Activated CD8-positive, alpha-beta memory T cell treated with anti-CD3 and anti-CD28 coated beads, Interleukin-2, amount 10 ng/mL, durations not matched to agents 7 days and 5 days (primary cell): ENCODE measurements at regions not wholly inside any gene's neighbourhood (a gene's known extent, or its start where the extent isn't known, plus 50 kb on each side); places are given as distances from the start of the nearest gene placed in this dataset.

Experiments used
- ATAC-seq: fragments of 150-1000 bp; cut with Tn5 transposase; one replicate; pipeline ENCODE4 v1.10.0; 2021; ENCODE audit warnings: moderate library complexity
- CTCF ChIA-PET: fragments of 350-600 bp; sonication (Branson Sonifier 250); formaldehyde crosslinking; loops from one replicate; lab custom pipeline; 2021; ENCODE audit warnings: antibody characterized with exemption; lab: Charles Lee
- DNase-seq: peaks from one replicate; pipeline ENCODE4 v3.0.0-alpha.2; 2020
- H3K27ac Mint-ChIP-seq: one replicate; pipeline ENCODE4 v1.8.0; 2021; ENCODE audit warnings: mild to moderate bottlenecking, mixed read lengths
- H3K27me3 Mint-ChIP-seq: one replicate; pipeline ENCODE4 v1.8.0; 2021; ENCODE audit warnings: mixed read lengths
- H3K36me3 Mint-ChIP-seq: one replicate; pipeline ENCODE4 v1.8.0; 2021; ENCODE audit warnings: mild to moderate bottlenecking, mixed read lengths
- H3K4me1 Mint-ChIP-seq: one replicate; pipeline ENCODE4 v1.8.0; 2021; ENCODE audit warnings: mixed read lengths
- H3K4me3 Mint-ChIP-seq: one replicate; pipeline ENCODE4 v1.8.0; 2021; ENCODE audit warnings: mild to moderate bottlenecking, moderate library complexity, mixed read lengths
- H3K9me3 Mint-ChIP-seq: one replicate; pipeline ENCODE4 v1.8.0; 2022; ENCODE audit warnings: low read depth, mixed read lengths

- Mint-ChIP-seq H3K27ac (peak overlapping the region; percentile 75), H3K36me3 (peaks cover 2% of the 10 kb centered on the region), H3K27me3 (peaks cover 17% of the 10 kb centered on the region), H3K9me3 (peaks cover 3% of the 10 kb centered on the region), H3K4me3 (peak overlapping the region; percentile 18), H3K4me1 (peaks cover 42% of the 10 kb centered on the region)
- CTCF ChIA-PET, result interaction anchor here (0.7 to 1.2 kb wide), 5 partner anchors 14 to 81 kb away, joined by 3 read pairs; partner anchors contain the start of gene C16orf95
- DNase-seq (peak; percentile 80), ATAC-seq (peak; percentile 76)
Observed at GRCh38 chr16:87235810-87236515, 81.2 kb downstream of the C16orf95 start.

- Mint-ChIP-seq H3K4me1 (peaks cover 45% of the 10 kb centered on the region), H3K9me3 (peaks cover 3% of the 10 kb centered on the region), H3K36me3 (peaks cover 2% of the 10 kb centered on the region), H3K27me3 (peaks cover 17% of the 10 kb centered on the region), H3K4me3 (peak overlapping the region; percentile 18), H3K27ac (peak overlapping the region; percentile 75)
- ATAC-seq, result peak; percentile 60
- CTCF ChIA-PET, result interaction anchor here (0.7 to 1.2 kb wide), 6 partner anchors 13 to 81 kb away, joined by 3 read pairs; partner anchors contain the start of gene C16orf95
- DNase-seq, result peak; percentile 53
Observed at GRCh38 chr16:87236516-87237115, 80.6 kb downstream of the C16orf95 start.

GRCh38 chr16:87238361-87238715 lies 78.9 kb downstream of the C16orf95 start:
- Mint-ChIP-seq H3K4me1 (peaks cover 53% of the 10 kb centered on the region), H3K9me3 (no peaks in the 10 kb centered on the region)

GRCh38 chr16:87239545-87239944 lies 77.6 kb downstream of the C16orf95 start:
- Mint-ChIP-seq H3K4me3 (no peak overlapping the region), H3K27ac (no peak overlapping the region), H3K36me3 (no peaks in the 10 kb centered on the region), H3K27me3 (peaks cover 7% of the 10 kb centered on the region), H3K4me1 (peaks cover 64% of the 10 kb centered on the region), H3K9me3 (no peaks in the 10 kb centered on the region)
- CTCF ChIA-PET, result no interaction called here
- DNase-seq (no peak), ATAC-seq (no peak)

More at GRCh38 chr16:87238361-87238715, 78.9 kb downstream of the C16orf95 start:
- no peak for DNase-seq
- CTCF ChIA-PET, result no interaction called here
- no peak overlapping the region for H3K27ac Mint-ChIP-seq
- H3K4me3 Mint-ChIP-seq, result no peak overlapping the region
- H3K36me3 Mint-ChIP-seq, result no peaks in the 10 kb centered on the region
- peaks cover 13% of the 10 kb centered on the region for H3K27me3 Mint-ChIP-seq
- no peak for ATAC-seq

- H3K27ac Mint-ChIP-seq, result no peak overlapping the region
- no peaks in the 10 kb centered on the region for H3K36me3 Mint-ChIP-seq
- H3K4me3 Mint-ChIP-seq, result no peak overlapping the region
- no peak for ATAC-seq
- no peaks in the 10 kb centered on the region for H3K9me3 Mint-ChIP-seq
- CTCF ChIA-PET, result no interaction called here
- DNase-seq, result no peak
- H3K4me1 Mint-ChIP-seq, result peaks cover 65% of the 10 kb centered on the region
- H3K27me3 Mint-ChIP-seq, result peaks cover 7% of the 10 kb centered on the region
Observed at GRCh38 chr16:87240211-87241136, 76.7 kb downstream of the C16orf95 start.

- peaks cover 58% of the 10 kb centered on the region for H3K4me1 Mint-ChIP-seq
- CTCF ChIA-PET, result interaction anchor here (1.4 kb wide), 1 partner anchor 12 kb away, joined by 3 read pairs; no protein-coding TSS in a partner anchor
Observed at GRCh38 chr16:87241137-87241771, 75.9 kb downstream of the C16orf95 start.

GRCh38 chr16:87243478-87243877 lies 73.7 kb downstream of the C16orf95 start:
- ATAC-seq, result peak; percentile 36
- CTCF ChIA-PET, result no interaction called here
- H3K27ac Mint-ChIP-seq, result peak overlapping the region; percentile 18

More at GRCh38 chr16:87241137-87241771, 75.9 kb downstream of the C16orf95 start:
- H3K9me3 Mint-ChIP-seq, result no peaks in the 10 kb centered on the region
- peaks cover 7% of the 10 kb centered on the region for H3K27me3 Mint-ChIP-seq
- ATAC-seq (no peak), DNase-seq (no peak)
- H3K27ac Mint-ChIP-seq, result no peak overlapping the region
- no peaks in the 10 kb centered on the region for H3K36me3 Mint-ChIP-seq
- H3K4me3 Mint-ChIP-seq, result no peak overlapping the region

GRCh38 chr16:87244636-87245197 lies 72.5 kb downstream of the C16orf95 start:
- Mint-ChIP-seq H3K27ac (peak overlapping the region; percentile 6), H3K9me3 (no peaks in the 10 kb centered on the region), H3K4me1 (peaks cover 49% of the 10 kb centered on the region), H3K27me3 (peaks cover 4% of the 10 kb centered on the region), H3K36me3 (no peaks in the 10 kb centered on the region), H3K4me3 (no peak overlapping the region)
- DNase-seq (no peak), ATAC-seq (no peak)
- CTCF ChIA-PET, result interaction anchor here (0.7 kb wide), 1 partner anchor 73 kb away, joined by 3 read pairs; no protein-coding TSS in a partner anchor

More at GRCh38 chr16:87243478-87243877, 73.7 kb downstream of the C16orf95 start:
- Mint-ChIP-seq H3K27me3 (peaks cover 4% of the 10 kb centered on the region), H3K9me3 (no peaks in the 10 kb centered on the region), H3K4me3 (no peak overlapping the region), H3K36me3 (no peaks in the 10 kb centered on the region), H3K4me1 (peaks cover 45% of the 10 kb centered on the region)
- no peak for DNase-seq

- Mint-ChIP-seq H3K27ac (no peak overlapping the region), H3K4me1 (peaks cover 46% of the 10 kb centered on the region), H3K4me3 (no peak overlapping the region), H3K27me3 (peaks cover 4% of the 10 kb centered on the region), H3K36me3 (peaks cover 1% of the 10 kb centered on the region), H3K9me3 (no peaks in the 10 kb centered on the region)
- DNase-seq (no peak), ATAC-seq (no peak)
- CTCF ChIA-PET, result interaction anchor here (0.7 to 0.9 kb wide), 2 partner anchors 33 to 72 kb away, joined by 3 read pairs; no protein-coding TSS in a partner anchor
Observed at GRCh38 chr16:87245511-87245910, 71.7 kb downstream of the C16orf95 start.

- Mint-ChIP-seq H3K27me3 (peaks cover 4% of the 10 kb centered on the region), H3K36me3 (peaks cover 1% of the 10 kb centered on the region), H3K27ac (no peak overlapping the region), H3K4me3 (no peak overlapping the region), H3K9me3 (no peaks in the 10 kb centered on the region), H3K4me1 (peaks cover 39% of the 10 kb centered on the region)
- CTCF ChIA-PET, result no interaction called here
- ATAC-seq (no peak), DNase-seq (no peak)
Observed at GRCh38 chr16:87246269-87247065, 70.7 kb downstream of the C16orf95 start.

GRCh38 chr16:87248714-87249113 lies 68.5 kb downstream of the C16orf95 start:
- no peak overlapping the region for H3K27ac Mint-ChIP-seq
- ATAC-seq (peak; percentile 51), DNase-seq (no peak)
- peaks cover 1% of the 10 kb centered on the region for H3K36me3 Mint-ChIP-seq
- CTCF ChIA-PET, result interaction anchor here (1.2 to 1.5 kb wide), 2 partner anchors 12 to 70 kb away, joined by 3 read pairs; no protein-coding TSS in a partner anchor
- peaks cover 4% of the 10 kb centered on the region for H3K27me3 Mint-ChIP-seq
- no peak overlapping the region for H3K4me3 Mint-ChIP-seq
- no peaks in the 10 kb centered on the region for H3K9me3 Mint-ChIP-seq
- H3K4me1 Mint-ChIP-seq, result peaks cover 35% of the 10 kb centered on the region

GRCh38 chr16:87249425-87249824 lies 67.8 kb downstream of the C16orf95 start:
- Mint-ChIP-seq H3K27me3 (peaks cover 4% of the 10 kb centered on the region), H3K27ac (no peak overlapping the region), H3K36me3 (peaks cover 1% of the 10 kb centered on the region), H3K9me3 (no peaks in the 10 kb centered on the region), H3K4me1 (peaks cover 28% of the 10 kb centered on the region), H3K4me3 (no peak overlapping the region)
- ATAC-seq (no peak), DNase-seq (no peak)
- CTCF ChIA-PET, result interaction anchor here (1.5 kb wide), 1 partner anchor 13 kb away, joined by 3 read pairs; no protein-coding TSS in a partner anchor
